Stimulated activated CD4-positive, alpha-beta T cell treated with anti-CD3 and anti-CD28 coated beads, Interleukin-2, amount 100 ng/mL, for 48 hours (primary cell): ENCODE measurements at regions not wholly inside any gene's neighbourhood (a gene's known extent, or its start where the extent isn't known, plus 50 kb on each side); places are given as distances from the start of the nearest gene placed in this dataset.

Experiments
- DNase-seq, 2 donors: peaks; one replicate each; pipeline ENCODE4 v3.0.0-alpha.2; 2020

GRCh38 chr11:112543390-112543789, 282.7 kb upstream of the PLET1 start:
- DNase-seq: no peak

- no peak for DNase-seq
These were observed 288.0 kb upstream of the PLET1 start for GRCh38 chr11:112548641-112549040.

- no peak for DNase-seq
These were observed 292.6 kb upstream of the PLET1 start for GRCh38 chr11:112553205-112553731.

DNA sequence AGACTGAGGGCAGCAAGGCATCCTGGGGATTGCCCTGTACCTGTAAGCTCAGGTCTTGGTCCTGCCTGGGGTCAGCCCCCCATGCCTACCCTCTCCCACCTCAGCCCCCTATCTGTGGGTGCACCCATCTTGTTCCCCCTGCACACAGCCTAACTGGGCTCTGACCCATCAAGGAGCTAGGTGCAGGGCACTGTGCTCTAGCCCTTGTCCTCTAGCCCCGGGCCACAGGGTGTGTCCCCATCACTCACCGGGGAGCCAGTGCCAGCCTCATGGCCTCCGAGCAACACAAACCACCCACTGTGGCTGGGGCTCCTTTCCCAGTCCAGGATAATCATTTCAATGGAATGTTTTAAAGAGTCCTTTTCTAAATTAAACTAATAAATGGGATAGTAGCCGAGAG, 293.9 kb upstream of the PLET1 start:
- no peak for DNase-seq

GRCh38 chr11:112555491-112556364, 295.1 kb upstream of the PLET1 start:
- peak; percentile 70 to 75 for DNase-seq

DNA sequence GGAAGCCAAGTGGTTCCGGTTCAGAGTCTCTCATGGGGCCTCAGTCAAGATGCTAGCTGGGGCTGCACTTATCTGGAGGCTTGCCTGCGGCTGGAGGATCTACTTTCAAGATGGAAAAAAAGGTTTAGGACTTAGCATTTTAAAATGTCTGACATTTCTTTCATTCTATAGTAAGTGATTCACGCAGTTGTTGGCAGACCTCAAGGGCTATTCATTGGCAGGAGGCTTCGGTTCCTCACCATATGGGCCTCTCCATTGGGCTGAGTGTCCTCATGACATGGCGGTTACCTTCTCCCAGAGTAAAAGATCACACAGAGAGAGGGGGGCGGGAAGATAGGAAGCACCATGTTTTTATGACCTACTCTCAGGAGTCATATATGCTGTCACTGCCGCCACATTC, 298.0 kb upstream of the PLET1 start:
- DNase-seq: no peak

GRCh38 chr11:112563808-112564207, 303.1 kb upstream of the PLET1 start:
- DNase-seq: no peak

- DNase-seq: no peak
These were observed 303.7 kb upstream of the PLET1 start for GRCh38 chr11:112564228-112564955.

DNA sequence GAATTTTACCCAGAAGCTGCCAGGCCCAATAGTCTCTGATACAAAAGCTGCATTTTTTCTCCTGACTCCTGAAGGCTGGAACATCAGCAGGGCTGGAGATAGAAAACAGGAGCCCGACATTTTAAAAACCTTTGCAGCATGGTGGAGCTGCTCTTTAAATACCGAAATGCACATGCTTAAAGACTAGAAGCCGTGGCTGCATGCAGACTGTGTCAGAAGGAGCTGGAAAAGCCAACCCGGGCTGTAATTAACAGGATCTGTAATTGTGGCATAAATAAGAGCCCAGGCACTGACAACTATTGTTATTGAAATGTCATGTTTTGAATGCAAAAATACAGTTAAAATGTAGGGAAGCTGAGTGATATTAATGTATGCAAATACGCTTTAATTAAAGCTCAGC, 304.9 kb upstream of the PLET1 start:
- no peak for DNase-seq

GRCh38 chr11:112566124-112566523, 305.5 kb upstream of the PLET1 start:
- DNase-seq: no peak

DNA sequence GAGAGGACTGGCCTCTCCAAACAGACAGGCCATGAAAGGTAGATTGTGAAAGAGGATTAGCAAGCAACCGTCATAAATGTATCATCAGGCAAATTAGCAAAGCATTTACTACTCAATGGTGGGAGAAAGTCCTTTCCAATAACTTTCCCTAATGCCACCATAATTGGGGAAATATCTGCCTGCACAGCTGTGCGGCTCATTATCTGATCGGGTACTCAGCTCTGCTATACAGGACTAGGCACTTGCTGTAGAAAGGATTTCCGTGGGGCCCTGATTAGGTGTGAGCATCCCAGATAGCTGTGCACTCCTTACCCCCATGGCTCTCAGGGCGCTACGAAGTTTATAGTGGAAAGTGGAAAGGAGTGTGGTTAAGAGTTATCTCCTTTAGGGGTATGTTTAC, 309.7 kb upstream of the PLET1 start:
- no peak for DNase-seq

DNA sequence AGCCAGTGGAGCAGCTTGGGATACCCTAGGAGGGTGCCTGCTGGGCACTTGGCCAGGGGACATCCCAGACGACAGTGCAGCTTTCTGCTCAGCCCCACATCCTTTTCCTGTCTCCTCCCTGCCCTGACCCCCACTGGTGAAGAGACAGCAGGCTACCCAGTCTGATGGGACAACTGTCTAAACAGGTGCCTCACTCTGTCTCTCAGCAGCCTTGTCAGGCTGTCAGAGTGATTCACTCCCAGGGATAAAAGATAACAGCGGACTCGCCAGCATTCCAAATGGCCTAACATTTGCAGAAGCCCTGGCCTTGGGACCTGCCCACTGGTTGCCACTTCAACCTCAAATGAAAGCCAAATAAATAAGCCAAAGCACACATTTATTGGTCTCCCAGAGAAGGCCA, 318.6 kb upstream of the PLET1 start:
- no peak for DNase-seq

DNA sequence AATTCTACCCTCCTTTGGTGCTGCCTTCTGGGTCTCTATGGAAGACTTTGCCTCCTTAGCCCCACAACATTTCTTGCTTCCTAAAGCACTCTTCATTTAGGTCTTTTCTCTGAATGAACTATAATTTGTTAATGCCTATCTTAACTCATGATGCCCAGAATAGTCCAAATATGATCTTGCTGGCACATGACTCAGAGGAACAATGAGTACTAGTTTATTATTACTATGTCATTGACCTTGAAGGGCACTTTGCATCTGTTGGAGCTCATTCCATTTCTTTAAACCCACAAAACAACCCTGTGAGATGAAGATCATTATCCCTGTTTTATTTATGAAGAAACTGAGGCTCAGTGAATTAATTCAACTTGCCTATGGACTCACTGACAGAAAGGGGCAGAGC, 320.2 kb upstream of the PLET1 start:
- no peak for DNase-seq

DNA sequence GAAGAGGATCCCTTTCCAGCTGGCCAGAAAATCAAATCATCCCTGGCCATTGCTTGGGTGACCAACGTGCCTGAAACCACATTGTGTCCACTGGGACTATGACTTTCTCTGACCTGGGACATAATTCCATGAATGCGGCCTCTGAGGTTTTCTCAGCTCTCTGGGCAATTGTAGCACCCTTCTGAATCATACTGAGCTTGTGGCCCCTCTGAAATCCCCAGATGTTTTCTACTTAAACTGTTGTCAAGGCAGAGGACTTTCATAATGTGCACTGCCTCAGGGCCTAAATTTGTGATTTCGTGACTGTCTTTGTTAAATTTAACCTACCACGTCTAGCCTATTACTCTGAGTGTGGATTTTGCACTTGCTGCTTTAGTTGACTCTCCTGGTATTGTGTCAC, 321.1 kb upstream of the PLET1 start:
- DNase-seq: no peak

- DNase-seq: no peak
These were observed 321.7 kb upstream of the PLET1 start for GRCh38 chr11:112582366-112582765.

DNA sequence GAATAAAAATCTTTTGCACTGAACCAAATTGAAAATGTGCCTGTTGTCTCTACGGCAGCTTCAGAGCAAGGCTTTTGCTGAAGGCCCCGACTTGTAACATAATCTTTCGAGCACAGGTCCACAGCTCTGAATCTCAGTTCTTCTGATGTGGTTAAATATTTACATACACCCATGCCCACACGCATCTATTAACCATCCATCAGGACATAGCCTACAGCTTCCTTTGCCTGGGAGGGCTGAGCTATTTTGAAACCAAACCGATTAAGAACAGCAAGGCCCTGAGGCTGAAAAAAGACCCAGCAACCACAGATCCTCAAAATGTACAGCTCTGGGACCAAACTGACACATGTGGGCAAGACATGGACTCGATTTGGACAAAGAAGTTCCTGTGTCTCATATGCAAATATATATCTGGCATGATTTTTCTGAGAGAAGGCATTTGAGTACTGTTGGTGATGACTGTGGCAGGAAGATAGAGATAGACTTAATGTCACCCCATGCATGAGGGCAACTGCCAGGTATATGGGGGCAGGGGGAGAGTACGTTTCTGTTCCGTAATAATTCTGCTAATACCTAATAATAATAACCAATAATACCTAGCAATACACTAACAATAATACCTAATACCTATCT, 322.7 kb upstream of the PLET1 start:
- DNase-seq: no peak

GRCh38 chr11:112584672-112585071, 324.0 kb upstream of the PLET1 start:
- no peak for DNase-seq

- no peak for DNase-seq
These were observed 327.0 kb upstream of the PLET1 start for GRCh38 chr11:112587664-112588063.

GRCh38 chr11:112588252-112588694, 327.6 kb upstream of the PLET1 start:
- DNase-seq: peak; percentile 24 to 30

DNA sequence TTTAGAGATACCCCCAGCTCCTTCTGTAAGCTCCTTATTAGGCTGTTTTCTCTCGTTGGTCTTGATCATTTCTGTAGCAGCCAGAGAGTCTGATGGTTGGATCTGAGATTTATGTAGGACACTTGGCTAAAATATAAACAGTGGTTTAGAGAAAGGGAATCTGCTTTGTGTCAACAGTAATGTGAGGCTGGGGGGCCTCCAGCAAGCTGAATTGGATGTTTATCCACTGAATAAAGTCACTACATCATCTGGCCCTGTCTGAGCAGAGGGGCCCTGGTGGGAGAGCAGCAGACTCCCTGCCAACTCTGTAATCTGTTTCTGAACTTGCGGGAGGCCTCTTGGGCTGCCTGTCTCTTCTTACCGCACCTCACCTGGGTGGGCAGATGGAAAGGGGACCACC, 328.5 kb upstream of the PLET1 start:
- DNase-seq: no peak

GRCh38 chr11:112590764-112591163, 330.1 kb upstream of the PLET1 start:
- no peak for DNase-seq

DNA sequence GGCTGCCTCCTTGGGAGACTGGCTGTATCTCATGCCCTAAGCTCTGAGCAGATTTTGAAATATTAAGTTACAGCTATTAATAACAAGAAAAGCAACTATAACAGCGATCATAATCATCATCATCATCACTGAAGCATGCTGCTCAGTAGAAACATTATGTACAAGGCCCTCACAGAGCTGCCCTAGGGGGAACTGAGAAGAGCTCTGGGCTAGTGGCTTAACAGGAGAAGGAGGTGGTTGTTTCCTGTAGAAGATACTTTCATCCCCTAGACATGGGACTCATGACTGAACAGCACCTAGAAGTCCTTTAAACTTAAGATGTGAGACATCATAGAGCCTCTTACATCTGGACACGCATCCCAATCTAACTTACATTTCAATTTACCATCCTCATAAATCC, 332.8 kb upstream of the PLET1 start:
- DNase-seq: no peak

- DNase-seq: no peak
These were observed 335.7 kb upstream of the PLET1 start for GRCh38 chr11:112596324-112596723.
